CD8-positive, alpha-beta memory T cell (primary cell): ENCODE measurements at regions not wholly inside any gene's neighbourhood (a gene's known extent, or its start where the extent isn't known, plus 50 kb on each side); places are given as distances from the start of the nearest gene placed in this dataset.
"Not testable (repeated sequence)": the region's sequence is repeated elsewhere in the genome, so short reads cannot be mapped to it uniquely, and the experiment has no call there.

Experiments used
- CTCF ChIA-PET: fragments of 350-600 bp; sonication (Branson Sonifier 250); formaldehyde crosslinking; loops from one replicate; lab custom pipeline; 2021; ENCODE audit warnings: antibody characterized with exemption; lab: Charles Lee
- POLR2A ChIA-PET: fragments of 350-600 bp; sonication (Branson Sonifier 250); formaldehyde crosslinking; loops from one replicate; lab custom pipeline; 2021; ENCODE audit warnings: antibody characterized with exemption; lab: Charles Lee
- DNase-seq, 5 donors: peaks; one replicate each; pipeline versions ENCODE4 v3.0.0 to v3.0.0-alpha.2; 2020 to 2022; ENCODE audit warnings: mixed read lengths in 1 of 5
- H3K27ac ChIP-seq: one replicate; pipeline ENCODE4 v1.7.0; 2013; ENCODE audit warnings: low read depth, mild to moderate bottlenecking, low read length, moderate library complexity
- H3K27me3 ChIP-seq: 2 replicates; pipeline ENCODE4 v1.7.0; 2013; ENCODE audit warnings: low read length, mild to moderate bottlenecking; ENCODE audit not compliant: insufficient read depth, poor library complexity, severe bottlenecking
- H3K36me3 ChIP-seq: 2 replicates; pipeline ENCODE4 v1.7.0; 2013; ENCODE audit warnings: mild to moderate bottlenecking, low read length, moderate library complexity; ENCODE audit not compliant: insufficient read depth
- H3K4me1 ChIP-seq: 2 replicates; pipeline ENCODE4 v1.7.0; 2013; ENCODE audit warnings: mild to moderate bottlenecking, low read length, moderate library complexity; ENCODE audit not compliant: insufficient read depth
- H3K4me3 ChIP-seq: 2 replicates; pipeline ENCODE4 v1.7.0; 2013; ENCODE audit warnings: mild to moderate bottlenecking, low read length
- H3K9me3 ChIP-seq: 2 replicates; pipeline ENCODE4 v1.7.0; 2013; ENCODE audit warnings: mild to moderate bottlenecking, low read length
- H3K27ac Mint-ChIP-seq, 8 donors: one replicate each; pipeline ENCODE4 v1.8.0; 2020 to 2021; ENCODE audit warnings: mixed read lengths in 8 of 8, mild to moderate bottlenecking in 6 of 8, inconsistent platforms in 3 of 8, moderate library complexity in 3 of 8
- H3K27me3 Mint-ChIP-seq, 2 donors: one replicate each; pipeline ENCODE4 v1.8.0; 2020 to 2021; ENCODE audit warnings: mixed read lengths in 2 of 2, mild to moderate bottlenecking in 1 of 2, moderate library complexity in 1 of 2
- H3K36me3 Mint-ChIP-seq, 3 donors: one replicate each; pipeline ENCODE4 v1.8.0; 2020 to 2021; ENCODE audit warnings: mixed read lengths in 3 of 3, inconsistent platforms in 1 of 3, mild to moderate bottlenecking in 1 of 3
- H3K4me1 Mint-ChIP-seq, 3 donors: one replicate each; pipeline ENCODE4 v1.8.0; 2020 to 2021; ENCODE audit warnings: mixed read lengths in 3 of 3, inconsistent platforms in 1 of 3, mild to moderate bottlenecking in 1 of 3
- H3K4me3 Mint-ChIP-seq, 7 donors: one replicate each; pipeline ENCODE4 v1.8.0; 2020 to 2021; ENCODE audit warnings: mixed read lengths in 7 of 7, mild to moderate bottlenecking in 6 of 7, moderate library complexity in 4 of 7, inconsistent platforms in 2 of 7
- H3K9me3 Mint-ChIP-seq, 5 donors: one replicate each; pipeline ENCODE4 v1.8.0; 2020 to 2022; ENCODE audit warnings: mixed read lengths in 5 of 5, mild to moderate bottlenecking in 3 of 5, moderate library complexity in 2 of 5, inconsistent platforms in 1 of 5

GRCh38 chr14:97791906-97792305 is 994.7 kb downstream of the VRK1 start:
- Histone ChIP-seq H3K36me3 (no peaks in the 10 kb centered on the region), H3K27ac (no peak overlapping the region), H3K27me3 (no peaks in the 10 kb centered on the region), H3K9me3 (no peaks in the 10 kb centered on the region), H3K4me1 (no peaks in the 10 kb centered on the region), H3K4me3 (no peak overlapping the region)
- no peaks in the 10 kb centered on the region for H3K27me3 Mint-ChIP-seq
- peaks cover 0 to 2% (median 0%) of the 10 kb centered on the region in 3 donors for H3K36me3 Mint-ChIP-seq
- H3K9me3 Mint-ChIP-seq, result no peaks in the 10 kb centered on the region
- no peak overlapping the region for H3K4me3 Mint-ChIP-seq
- peaks cover 13 to 39% (median 18%) of the 10 kb centered on the region in 3 donors for H3K4me1 Mint-ChIP-seq
- no peak overlapping the region for H3K27ac Mint-ChIP-seq
- ChIA-PET POLR2A (no interaction called here), CTCF (interaction anchor here (1.3 kb wide), 1 partner anchor 189 kb away, joined by 4 read pairs; no protein-coding TSS in a partner anchor)
- no peak for DNase-seq

- Histone ChIP-seq H3K4me1 (no peaks in the 10 kb centered on the region), H3K4me3 (no peak overlapping the region), H3K27me3 (no peaks in the 10 kb centered on the region), H3K9me3 (no peaks in the 10 kb centered on the region), H3K36me3 (no peaks in the 10 kb centered on the region), H3K27ac (no peak overlapping the region)
- Mint-ChIP-seq H3K36me3 (peaks cover 0 to 6% (median 0%) of the 10 kb centered on the region in 3 donors), H3K9me3 (no peaks in the 10 kb centered on the region), H3K27ac (peak overlapping the region in 2 of 8 donors; percentile 8 to 66), H3K27me3 (no peaks in the 10 kb centered on the region), H3K4me1 (peaks cover 4 to 11% (median 8%) of the 10 kb centered on the region in 3 donors), H3K4me3 (no peak overlapping the region)
- CTCF ChIA-PET, result no interaction called here
- no peak for DNase-seq
- POLR2A ChIA-PET, result no interaction called here
Measured at GRCh38 chr14:97796511-97796910, 999.3 kb downstream of the VRK1 start.

- H3K27me3 Mint-ChIP-seq, result peaks cover 0 to 2% of the 10 kb centered on the region in 2 donors
- H3K4me1 Mint-ChIP-seq, result peaks cover 4 to 11% (median 8%) of the 10 kb centered on the region in 3 donors
- DNase-seq, result no peak
- no peaks in the 10 kb centered on the region for H3K27me3 ChIP-seq
- POLR2A ChIA-PET, result no interaction called here
- no peak overlapping the region for H3K27ac ChIP-seq
- no peak overlapping the region for H3K4me3 ChIP-seq
- H3K36me3 Mint-ChIP-seq, result peaks cover 0 to 6% (median 0%) of the 10 kb centered on the region in 3 donors
- H3K4me1 ChIP-seq, result no peaks in the 10 kb centered on the region
- no peaks in the 10 kb centered on the region for H3K9me3 ChIP-seq
- H3K27ac Mint-ChIP-seq, result peak overlapping the region in 2 of 8 donors; percentile 38 to 61
- peak overlapping the region in 2 of 7 donors; percentile 6 to 56 for H3K4me3 Mint-ChIP-seq
- H3K36me3 ChIP-seq, result no peaks in the 10 kb centered on the region
- H3K9me3 Mint-ChIP-seq, result no peaks in the 10 kb centered on the region
- CTCF ChIA-PET, result no interaction called here
Measured at GRCh38 chr14:97798176-97798575, 1001.0 kb downstream of the VRK1 start.

- Mint-ChIP-seq H3K27me3 (peaks cover 0 to 2% of the 10 kb centered on the region in 2 donors), H3K9me3 (peaks cover 0 to 3% (median 0%) of the 10 kb centered on the region in 5 donors)
Measured at GRCh38 chr14:97802430-97803373, 1005.5 kb downstream of the VRK1 start.

GRCh38 chr14:97804056-97804455 is 1006.9 kb downstream of the VRK1 start:
- Histone ChIP-seq H3K36me3 (no peaks in the 10 kb centered on the region), H3K27ac (no peak overlapping the region), H3K4me3 (no peak overlapping the region), H3K9me3 (no peaks in the 10 kb centered on the region), H3K27me3 (no peaks in the 10 kb centered on the region), H3K4me1 (no peaks in the 10 kb centered on the region)
- Mint-ChIP-seq H3K27me3 (peaks cover 0 to 3% of the 10 kb centered on the region in 2 donors), H3K36me3 (peaks cover 0 to 3% (median 0%) of the 10 kb centered on the region in 3 donors), H3K9me3 (peaks cover 0 to 3% (median 0%) of the 10 kb centered on the region in 5 donors), H3K4me1 (no peaks in the 10 kb centered on the region), H3K4me3 (no peak overlapping the region), H3K27ac (no peak overlapping the region)
- POLR2A ChIA-PET, result no interaction called here
- CTCF ChIA-PET, result interaction anchor here (1.8 kb wide), 1 partner anchor 7 kb away, joined by 4 read pairs; no protein-coding TSS in a partner anchor
- no peak for DNase-seq

More at GRCh38 chr14:97802430-97803373, 1005.5 kb downstream of the VRK1 start:
- H3K9me3 ChIP-seq, result no peaks in the 10 kb centered on the region
- Mint-ChIP-seq H3K27ac (peak overlapping the region in 2 of 8 donors; percentile 29 to 43), H3K4me3 (no peak overlapping the region), H3K36me3 (peaks cover 0 to 3% (median 3%) of the 10 kb centered on the region in 3 donors), H3K4me1 (peaks cover 0 to 3% (median 0%) of the 10 kb centered on the region in 3 donors)
- no peaks in the 10 kb centered on the region for H3K36me3 ChIP-seq
- no peaks in the 10 kb centered on the region for H3K4me1 ChIP-seq
- CTCF ChIA-PET, result interaction anchor here (1.8 kb wide), 1 partner anchor 9 kb away, joined by 4 read pairs; no protein-coding TSS in a partner anchor
- POLR2A ChIA-PET, result no interaction called here
- DNase-seq, result no peak
- no peak overlapping the region for H3K4me3 ChIP-seq
- no peaks in the 10 kb centered on the region for H3K27me3 ChIP-seq
- no peak overlapping the region for H3K27ac ChIP-seq

- H3K4me3 Mint-ChIP-seq, result no peak overlapping the region
Measured at GRCh38 chr14:97806891-97807290, 1009.7 kb downstream of the VRK1 start.

GRCh38 chr14:97808541-97808940 is 1011.4 kb downstream of the VRK1 start:
- POLR2A ChIA-PET, CTCF ChIA-PET, H3K9me3 Mint-ChIP-seq, H3K4me3 Mint-ChIP-seq, H3K27ac ChIP-seq, H3K4me1 Mint-ChIP-seq, H3K27me3 ChIP-seq, DNase-seq, H3K36me3 Mint-ChIP-seq, H3K27me3 Mint-ChIP-seq, H3K36me3 ChIP-seq, H3K4me3 ChIP-seq, H3K4me1 ChIP-seq, H3K27ac Mint-ChIP-seq, H3K9me3 ChIP-seq: not testable (repeated sequence)

More at GRCh38 chr14:97806891-97807290, 1009.7 kb downstream of the VRK1 start:
- Histone ChIP-seq H3K36me3 (no peaks in the 10 kb centered on the region), H3K27me3 (no peaks in the 10 kb centered on the region), H3K4me1 (no peaks in the 10 kb centered on the region), H3K27ac (no peak overlapping the region), H3K9me3 (no peaks in the 10 kb centered on the region), H3K4me3 (no peak overlapping the region)
- POLR2A ChIA-PET, result no interaction called here
- Mint-ChIP-seq H3K36me3 (peaks cover 0 to 8% (median 0%) of the 10 kb centered on the region in 3 donors), H3K27ac (peak overlapping the region in 1 of 8 donors; percentile 56), H3K9me3 (peaks cover 0 to 3% (median 0%) of the 10 kb centered on the region in 5 donors), H3K4me1 (no peaks in the 10 kb centered on the region), H3K27me3 (peaks cover 2 to 3% of the 10 kb centered on the region in 2 donors)
- DNase-seq, result no peak
- CTCF ChIA-PET, result no interaction called here

- H3K27me3 Mint-ChIP-seq, result peaks cover 2 to 3% of the 10 kb centered on the region in 2 donors
- no peaks in the 10 kb centered on the region for H3K4me1 Mint-ChIP-seq
- Histone ChIP-seq H3K36me3 (no peaks in the 10 kb centered on the region), H3K27ac (no peak overlapping the region), H3K4me3 (no peak overlapping the region), H3K9me3 (no peaks in the 10 kb centered on the region), H3K27me3 (no peaks in the 10 kb centered on the region), H3K4me1 (no peaks in the 10 kb centered on the region)
- no peaks in the 10 kb centered on the region for H3K9me3 Mint-ChIP-seq
- POLR2A ChIA-PET, result no interaction called here
- peaks cover 0 to 10% (median 0%) of the 10 kb centered on the region in 3 donors for H3K36me3 Mint-ChIP-seq
- CTCF ChIA-PET, result no interaction called here
- no peak overlapping the region for H3K4me3 Mint-ChIP-seq
- DNase-seq, result no peak
- no peak overlapping the region for H3K27ac Mint-ChIP-seq
Measured at GRCh38 chr14:97813556-97813955, 1016.4 kb downstream of the VRK1 start.
